ENCODE measurements at regions not wholly inside any gene's neighbourhood (a gene's known extent, or its start where the extent isn't known, plus 50 kb on each side); places are given as distances from the start of the nearest gene placed in this dataset.

- DNase-seq (ENCODE audit: low read depth, low spot score): no peak
- H3K9me3 ChIP-seq (ENCODE audit: low read depth, low read length): no peaks in the 10 kb centered on the region
- H3K9ac ChIP-seq (ENCODE audit: insufficient read length): no peak overlapping the region
- H3K27ac ChIP-seq: 0 out of 2 replicates have a peak overlapping the region, but pooled peaks have one; percentile 4
- TF ChIP-seq EZH2 (IDR thresholded peaks at IDR 0.05): no peak
- no peak for TF ChIP-seq POLR2AphosphoS5 (IDR thresholded peaks at IDR 0.05; ENCODE audit: borderline replicate concordance, low read depth, low read length)
- TF ChIP-seq FOXP2 (optimal IDR thresholded peaks at IDR 0.05; ENCODE audit: control extremely low read depth, extremely low read length, insufficient read depth): no peak
- H3K36me3 ChIP-seq (ENCODE audit: insufficient read depth, low read length): no peaks in the 10 kb centered on the region
- no peak overlapping the region for H3K4me3 ChIP-seq
Measured at GRCh38 chr4:45317739-45318138, 591.4 kb upstream of the GNPDA2 start.

DNA sequence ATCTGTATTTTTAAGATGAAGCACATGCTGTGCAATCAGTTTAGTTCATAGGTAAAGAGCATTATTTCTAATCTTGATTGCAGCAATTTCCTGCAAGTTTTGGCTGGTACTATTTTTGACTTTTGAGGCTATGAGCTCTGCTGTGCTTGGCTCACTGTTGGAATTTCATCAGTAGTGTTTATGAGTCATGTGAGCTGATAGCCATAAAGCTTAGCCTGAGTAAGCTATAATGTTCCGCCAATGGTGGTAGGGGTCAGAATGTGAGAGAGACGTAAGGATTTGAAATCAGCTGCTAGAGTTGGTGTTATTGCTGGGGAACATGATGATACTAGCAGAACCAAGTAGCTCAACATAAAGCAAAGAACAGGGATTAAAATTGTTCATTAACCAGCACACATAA is 590.9 kb upstream of the GNPDA2 start:
- H3K9ac ChIP-seq (ENCODE audit: insufficient read length): no peak overlapping the region
- TF ChIP-seq FOXP2 (optimal IDR thresholded peaks at IDR 0.05; ENCODE audit: control extremely low read depth, extremely low read length, insufficient read depth) (no peak), EZH2 (IDR thresholded peaks at IDR 0.05) (no peak), POLR2AphosphoS5 (IDR thresholded peaks at IDR 0.05; ENCODE audit: borderline replicate concordance, low read depth, low read length) (no peak)
- no peak overlapping the region for H3K4me3 ChIP-seq
- H3K27ac ChIP-seq: peak overlapping the region; percentile 4; the same call in 1 of the 2 replicates
- DNase-seq (ENCODE audit: low read depth, low spot score): no peak
- H3K36me3 ChIP-seq (ENCODE audit: insufficient read depth, low read length): no peaks in the 10 kb centered on the region
- no peaks in the 10 kb centered on the region for H3K9me3 ChIP-seq (ENCODE audit: low read depth, low read length)

DNA sequence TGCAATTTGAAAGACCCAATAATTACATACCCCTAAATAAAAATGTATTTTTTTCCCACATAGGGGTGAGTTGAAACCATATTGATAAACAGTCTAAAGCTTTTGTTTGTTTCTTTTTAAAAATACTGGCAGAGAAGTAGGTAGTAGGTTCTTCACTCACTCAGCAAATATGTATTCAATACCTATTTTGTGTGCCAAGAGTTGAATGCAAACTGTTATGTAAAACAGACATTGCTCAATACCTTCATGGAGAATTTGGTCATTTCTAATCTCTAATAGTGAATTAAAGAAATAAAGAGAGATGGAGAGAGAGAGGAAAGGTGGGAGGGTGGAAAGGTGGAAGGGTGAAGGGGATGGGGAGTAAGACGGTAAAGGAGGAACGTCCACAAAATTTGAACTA is 589.9 kb upstream of the GNPDA2 start:
- H3K4me3 ChIP-seq: no peak overlapping the region
- H3K36me3 ChIP-seq (ENCODE audit: insufficient read depth, low read length): no peaks in the 10 kb centered on the region
- no peak for DNase-seq (ENCODE audit: low read depth, low spot score)
- H3K27ac ChIP-seq: no peak overlapping the region
- H3K9ac ChIP-seq (ENCODE audit: insufficient read length): no peak overlapping the region
- TF ChIP-seq EZH2 (IDR thresholded peaks at IDR 0.05): no peak
- no peak for TF ChIP-seq POLR2AphosphoS5 (IDR thresholded peaks at IDR 0.05; ENCODE audit: borderline replicate concordance, low read depth, low read length)
- TF ChIP-seq FOXP2 (optimal IDR thresholded peaks at IDR 0.05; ENCODE audit: control extremely low read depth, extremely low read length, insufficient read depth): no peak
- no peaks in the 10 kb centered on the region for H3K9me3 ChIP-seq (ENCODE audit: low read depth, low read length)

DNA sequence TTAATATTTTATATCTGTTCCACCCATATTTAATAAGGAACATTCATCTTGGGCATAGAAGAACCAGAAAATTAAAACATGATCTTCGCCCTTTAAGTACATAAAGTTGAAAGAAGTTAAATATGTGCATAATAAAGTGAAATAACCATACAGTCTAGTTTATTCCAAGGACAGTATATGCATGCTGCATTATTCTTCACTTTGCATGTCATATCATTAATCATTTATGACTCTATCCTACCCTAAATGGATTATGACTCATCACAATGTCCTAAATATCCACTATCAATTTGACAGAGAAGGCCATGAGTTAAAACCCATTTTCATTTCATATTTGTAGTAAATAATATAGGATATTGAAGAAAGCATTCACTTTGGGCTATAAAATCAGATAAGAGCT is 576.5 kb upstream of the GNPDA2 start:
- H3K36me3 ChIP-seq (ENCODE audit: insufficient read depth, low read length): no peaks in the 10 kb centered on the region
- H3K4me3 ChIP-seq: no peak overlapping the region
- no peak overlapping the region for H3K9ac ChIP-seq (ENCODE audit: insufficient read length)
- TF ChIP-seq EZH2 (IDR thresholded peaks at IDR 0.05) (no peak), FOXP2 (optimal IDR thresholded peaks at IDR 0.05; ENCODE audit: control extremely low read depth, extremely low read length, insufficient read depth) (no peak), POLR2AphosphoS5 (IDR thresholded peaks at IDR 0.05; ENCODE audit: borderline replicate concordance, low read depth, low read length) (no peak)
- H3K9me3 ChIP-seq (ENCODE audit: low read depth, low read length): no peaks in the 10 kb centered on the region
- DNase-seq (ENCODE audit: low read depth, low spot score): no peak
- H3K27ac ChIP-seq: no peak overlapping the region

DNA sequence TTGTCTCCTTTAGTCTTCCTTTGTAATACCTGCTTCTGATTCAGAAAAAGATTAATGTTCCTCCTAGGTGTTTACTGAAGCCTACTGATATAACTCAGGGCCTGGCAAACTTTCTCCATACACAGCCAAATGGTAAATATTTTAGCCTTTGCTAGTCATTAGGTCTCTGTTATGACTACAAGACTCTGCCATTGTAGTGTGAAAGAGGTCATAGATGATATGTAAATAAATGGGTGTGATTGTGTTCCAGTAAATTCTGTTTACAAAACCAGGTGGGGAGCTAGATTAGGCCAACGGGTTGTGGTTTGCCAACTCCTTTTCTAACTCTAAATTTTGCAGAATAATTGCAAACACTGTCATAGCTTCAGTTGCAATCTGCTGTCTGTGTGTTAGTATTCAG is 568.1 kb upstream of the GNPDA2 start:
- Histone ChIP-seq H3K36me3 (ENCODE audit: insufficient read depth, low read length) (no peaks in the 10 kb centered on the region), H3K27ac (no peak overlapping the region), H3K9ac (ENCODE audit: insufficient read length) (no peak overlapping the region), H3K4me3 (no peak overlapping the region), H3K9me3 (ENCODE audit: low read depth, low read length) (no peaks in the 10 kb centered on the region)
- no peak for DNase-seq (ENCODE audit: low read depth, low spot score)
- TF ChIP-seq EZH2 (IDR thresholded peaks at IDR 0.05): no peak
- TF ChIP-seq POLR2AphosphoS5 (IDR thresholded peaks at IDR 0.05; ENCODE audit: borderline replicate concordance, low read depth, low read length): no peak
- TF ChIP-seq FOXP2 (optimal IDR thresholded peaks at IDR 0.05; ENCODE audit: control extremely low read depth, extremely low read length, insufficient read depth): no peak

- no peak overlapping the region for H3K27ac ChIP-seq
- TF ChIP-seq POLR2AphosphoS5 (IDR thresholded peaks at IDR 0.05; ENCODE audit: borderline replicate concordance, low read depth, low read length) (no peak), EZH2 (IDR thresholded peaks at IDR 0.05) (no peak), FOXP2 (optimal IDR thresholded peaks at IDR 0.05; ENCODE audit: control extremely low read depth, extremely low read length, insufficient read depth) (no peak)
- no peak for DNase-seq (ENCODE audit: low read depth, low spot score)
- no peak overlapping the region for H3K4me3 ChIP-seq
- H3K9ac ChIP-seq (ENCODE audit: insufficient read length): no peak overlapping the region
- H3K36me3 ChIP-seq (ENCODE audit: insufficient read depth, low read length): no peaks in the 10 kb centered on the region
- no peaks in the 10 kb centered on the region for H3K9me3 ChIP-seq (ENCODE audit: low read depth, low read length)
Measured at GRCh38 chr4:45293335-45293734, 567.0 kb upstream of the GNPDA2 start.

DNA sequence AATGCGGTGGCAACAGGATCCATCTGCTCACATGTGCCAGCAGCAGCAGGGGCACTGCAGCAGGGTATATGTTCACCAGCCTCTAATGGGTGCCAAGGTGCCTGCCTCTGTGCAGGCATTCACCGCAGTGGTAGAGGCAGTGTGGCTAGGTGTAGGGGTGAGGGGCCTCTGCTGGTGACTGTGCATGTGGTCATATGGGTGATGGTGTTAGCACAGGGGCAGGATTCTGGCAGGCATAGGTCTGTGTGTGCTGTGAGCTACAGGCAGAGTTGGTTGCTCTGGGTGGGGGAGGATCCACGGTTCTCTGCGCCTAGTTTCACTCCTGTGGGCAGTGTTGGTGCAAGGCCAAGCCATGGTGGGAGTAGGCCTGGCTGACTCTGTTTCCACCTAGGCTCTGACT is 566.5 kb upstream of the GNPDA2 start:
- Histone ChIP-seq H3K9ac (ENCODE audit: insufficient read length) (no peak overlapping the region), H3K36me3 (ENCODE audit: insufficient read depth, low read length) (no peaks in the 10 kb centered on the region), H3K9me3 (ENCODE audit: low read depth, low read length) (no peaks in the 10 kb centered on the region), H3K4me3 (no peak overlapping the region), H3K27ac (no peak overlapping the region)
- DNase-seq (ENCODE audit: low read depth, low spot score): no peak
- TF ChIP-seq EZH2 (IDR thresholded peaks at IDR 0.05) (no peak), FOXP2 (optimal IDR thresholded peaks at IDR 0.05; ENCODE audit: control extremely low read depth, extremely low read length, insufficient read depth) (no peak), POLR2AphosphoS5 (IDR thresholded peaks at IDR 0.05; ENCODE audit: borderline replicate concordance, low read depth, low read length) (no peak)

- H3K4me3 ChIP-seq: no peak overlapping the region
- no peak for DNase-seq (ENCODE audit: low read depth, low spot score)
Measured at GRCh38 chr4:45284400-45285085, 558.2 kb upstream of the GNPDA2 start.

DNA sequence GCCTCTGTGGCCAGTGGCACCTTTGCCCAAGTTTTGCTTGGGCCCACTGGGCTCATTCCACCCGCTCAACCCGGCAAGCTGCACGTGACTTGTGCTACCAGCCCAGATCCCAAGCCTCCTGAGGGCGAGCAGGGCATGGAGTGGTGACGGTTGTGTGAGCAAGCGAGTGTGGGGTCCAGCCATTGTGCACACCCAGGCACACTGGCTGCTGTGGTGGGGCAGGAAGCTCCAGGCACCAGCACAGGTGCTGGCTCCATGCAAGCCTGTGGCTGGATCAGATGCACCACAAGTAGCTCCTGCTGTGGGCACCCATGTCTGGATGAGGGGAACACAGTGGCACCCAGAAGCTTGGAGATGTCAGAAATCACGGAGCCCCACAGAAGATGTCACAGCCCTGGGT is 557.0 kb upstream of the GNPDA2 start:
- DNase-seq (ENCODE audit: low read depth, low spot score): no peak
- no peak for TF ChIP-seq POLR2AphosphoS5 (IDR thresholded peaks at IDR 0.05; ENCODE audit: borderline replicate concordance, low read depth, low read length)
- TF ChIP-seq EZH2 (IDR thresholded peaks at IDR 0.05): no peak
- no peak for TF ChIP-seq FOXP2 (optimal IDR thresholded peaks at IDR 0.05; ENCODE audit: control extremely low read depth, extremely low read length, insufficient read depth)
- no peaks in the 10 kb centered on the region for H3K36me3 ChIP-seq (ENCODE audit: insufficient read depth, low read length)

More at GRCh38 chr4:45284400-45285085, 558.2 kb upstream of the GNPDA2 start:
- TF ChIP-seq FOXP2 (optimal IDR thresholded peaks at IDR 0.05; ENCODE audit: control extremely low read depth, extremely low read length, insufficient read depth) (no peak), POLR2AphosphoS5 (IDR thresholded peaks at IDR 0.05; ENCODE audit: borderline replicate concordance, low read depth, low read length) (no peak), EZH2 (IDR thresholded peaks at IDR 0.05) (no peak)
- Histone ChIP-seq H3K9ac (ENCODE audit: insufficient read length) (no peak overlapping the region), H3K27ac (no peak overlapping the region), H3K36me3 (ENCODE audit: insufficient read depth, low read length) (no peaks in the 10 kb centered on the region), H3K9me3 (ENCODE audit: low read depth, low read length) (no peaks in the 10 kb centered on the region)

More for the DNA sequence above, 557.0 kb upstream of the GNPDA2 start:
- Histone ChIP-seq H3K9ac (ENCODE audit: insufficient read length) (no peak overlapping the region), H3K27ac (no peak overlapping the region), H3K4me3 (no peak overlapping the region), H3K9me3 (ENCODE audit: low read depth, low read length) (no peaks in the 10 kb centered on the region)
